GM10248 (cell line): ENCODE measurements at regions not wholly inside any gene's neighbourhood (a gene's known extent, or its start where the extent isn't known, plus 50 kb on each side); places are given as distances from the start of the nearest gene placed in this dataset.
"Not testable (repeated sequence)": the region's sequence is repeated elsewhere in the genome, so short reads cannot be mapped to it uniquely, and the experiment has no call there.

Source experiments
- CTCF ChIA-PET: fragments of 300-600 bp; sonication (Branson Sonifier 250); formaldehyde crosslinking; extraction: SDS; loops from one replicate; lab custom pipeline; 2021; ENCODE audit warnings: antibody characterized with exemption; lab: Yijun Ruan, JAX
- POLR2A ChIA-PET: fragments of 350-650 bp; sonication (Branson Sonifier 250); formaldehyde crosslinking; extraction: SDS; loops from one replicate; lab custom pipeline; 2020; ENCODE audit warnings: antibody characterized with exemption; lab: Yijun Ruan, JAX
- DNase-seq: peaks from one replicate; pipeline ENCODE4 v3.0.0; 2012; ENCODE audit errors: extremely low spot score
- TF ChIP-seq, protein P1 (sequence below): IDR thresholded peaks from 2 replicates; pipeline ENCODE4 v1.5.1; 2012; ENCODE audit warnings: mild to moderate bottlenecking, low read depth; ENCODE audit errors: extremely low read depth, missing control alignments, control extremely low read depth

DNA sequence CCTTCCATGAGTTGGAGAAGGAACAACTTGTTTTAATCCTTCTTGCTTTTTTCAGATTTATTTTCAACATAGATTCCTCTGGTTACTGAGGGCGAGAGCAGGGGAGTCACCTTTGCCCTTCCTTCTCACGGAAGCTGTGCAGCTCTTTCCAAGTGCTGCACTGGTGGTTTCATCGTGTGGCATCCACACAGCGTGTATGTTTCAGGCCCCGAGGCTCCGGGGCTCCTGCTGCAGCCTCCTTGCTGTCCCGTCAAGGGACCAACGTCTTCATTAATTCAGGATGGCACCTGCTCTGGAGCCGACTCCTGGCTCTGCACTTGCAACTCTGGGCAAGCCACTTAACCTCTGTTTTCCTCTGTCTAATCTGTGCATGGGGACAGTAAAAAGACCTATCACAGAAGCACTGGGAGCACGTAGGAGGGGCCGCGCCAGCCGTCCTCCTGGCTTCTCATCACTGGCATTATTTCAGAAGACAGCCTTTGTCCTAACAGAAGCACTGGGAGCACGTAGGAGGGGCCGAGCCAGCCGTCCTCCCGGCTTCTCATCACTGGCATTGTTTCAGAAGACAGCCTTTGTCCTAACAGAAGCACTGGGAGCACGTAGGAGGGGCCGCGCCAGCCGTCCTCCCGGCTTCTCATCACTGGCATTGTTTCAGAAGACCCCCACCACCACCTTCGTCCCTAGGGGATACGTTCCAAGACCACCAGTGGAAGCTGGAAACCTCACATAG lies 117.8 kb upstream of the NKX1-1 start:
- no peak for DNase-seq
- TF ChIP-seq, protein P1, sequence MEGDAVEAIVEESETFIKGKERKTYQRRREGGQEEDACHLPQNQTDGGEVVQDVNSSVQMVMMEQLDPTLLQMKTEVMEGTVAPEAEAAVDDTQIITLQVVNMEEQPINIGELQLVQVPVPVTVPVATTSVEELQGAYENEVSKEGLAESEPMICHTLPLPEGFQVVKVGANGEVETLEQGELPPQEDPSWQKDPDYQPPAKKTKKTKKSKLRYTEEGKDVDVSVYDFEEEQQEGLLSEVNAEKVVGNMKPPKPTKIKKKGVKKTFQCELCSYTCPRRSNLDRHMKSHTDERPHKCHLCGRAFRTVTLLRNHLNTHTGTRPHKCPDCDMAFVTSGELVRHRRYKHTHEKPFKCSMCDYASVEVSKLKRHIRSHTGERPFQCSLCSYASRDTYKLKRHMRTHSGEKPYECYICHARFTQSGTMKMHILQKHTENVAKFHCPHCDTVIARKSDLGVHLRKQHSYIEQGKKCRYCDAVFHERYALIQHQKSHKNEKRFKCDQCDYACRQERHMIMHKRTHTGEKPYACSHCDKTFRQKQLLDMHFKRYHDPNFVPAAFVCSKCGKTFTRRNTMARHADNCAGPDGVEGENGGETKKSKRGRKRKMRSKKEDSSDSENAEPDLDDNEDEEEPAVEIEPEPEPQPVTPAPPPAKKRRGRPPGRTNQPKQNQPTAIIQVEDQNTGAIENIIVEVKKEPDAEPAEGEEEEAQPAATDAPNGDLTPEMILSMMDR = no peak
- ChIA-PET CTCF (interaction anchor here (1.0 to 1.2 kb wide), 2 partner anchors 24 to 25 kb away, joined by 3 read pairs; no protein-coding TSS in a partner anchor), POLR2A (no interaction called here)

DNA sequence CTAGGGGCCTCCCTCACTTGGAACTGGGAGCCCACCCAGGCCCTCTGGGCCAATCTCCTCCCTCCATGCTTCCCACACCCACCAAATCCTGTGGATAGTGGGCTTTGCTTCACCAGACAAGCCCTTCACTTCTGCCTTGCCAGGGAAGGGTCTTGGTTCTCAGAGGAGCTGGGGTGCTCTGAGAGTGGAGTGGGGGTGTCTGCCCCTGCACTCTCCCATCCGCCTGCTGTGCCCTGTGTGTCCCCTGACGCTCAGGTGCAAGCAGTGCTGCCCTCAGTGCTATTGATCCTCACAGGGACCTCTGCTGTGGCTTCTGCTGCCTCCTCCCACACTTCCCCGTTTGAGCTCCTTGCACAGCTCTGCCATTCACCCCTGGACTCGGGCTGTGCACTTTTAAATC lies 117.3 kb upstream of the NKX1-1 start:
- POLR2A ChIA-PET = no interaction called here
- CTCF ChIA-PET = interaction anchor here (1.2 kb wide), 1 partner anchor 25 kb away, joined by 3 read pairs; no protein-coding TSS in a partner anchor
- no peak for DNase-seq
- TF ChIP-seq, protein P1 = no peak

- POLR2A ChIA-PET = no interaction called here
- CTCF ChIA-PET = interaction anchor here (1.2 kb wide), 1 partner anchor 26 kb away, joined by 3 read pairs; no protein-coding TSS in a partner anchor
- TF ChIP-seq, protein P1 = no peak
- DNase-seq = no peak
Measured at GRCh38 chr4:1523033-1523432, 116.8 kb upstream of the NKX1-1 start.

DNA sequence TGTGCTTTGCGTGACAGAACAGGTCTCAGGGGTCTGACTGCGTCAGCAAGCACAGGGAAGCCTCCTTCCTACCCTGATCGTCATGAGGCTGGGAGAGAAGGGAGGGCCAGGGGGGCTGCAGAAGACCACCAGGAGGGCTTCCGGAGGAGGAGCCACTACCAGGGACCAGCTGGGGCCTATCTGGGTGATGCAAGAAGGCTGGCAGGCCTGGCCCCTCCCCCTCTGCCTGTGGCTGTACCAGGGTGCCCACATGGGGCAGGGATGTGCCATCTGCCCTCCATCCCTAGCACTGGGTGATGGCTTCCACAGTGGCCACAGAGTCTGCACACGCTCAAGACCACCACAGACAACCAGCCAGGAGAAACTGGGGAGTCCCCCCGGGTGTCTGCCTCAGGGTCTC lies 116.4 kb upstream of the NKX1-1 start:
- TF ChIP-seq, protein P1 = no peak
- DNase-seq = no peak
- ChIA-PET CTCF (no interaction called here), POLR2A (no interaction called here)

GRCh38 chr4:1521821-1522361 lies 115.6 kb upstream of the NKX1-1 start:
- ChIA-PET CTCF (no interaction called here), POLR2A (no interaction called here)
- TF ChIP-seq, protein P1 = no peak
- DNase-seq = no peak

DNA sequence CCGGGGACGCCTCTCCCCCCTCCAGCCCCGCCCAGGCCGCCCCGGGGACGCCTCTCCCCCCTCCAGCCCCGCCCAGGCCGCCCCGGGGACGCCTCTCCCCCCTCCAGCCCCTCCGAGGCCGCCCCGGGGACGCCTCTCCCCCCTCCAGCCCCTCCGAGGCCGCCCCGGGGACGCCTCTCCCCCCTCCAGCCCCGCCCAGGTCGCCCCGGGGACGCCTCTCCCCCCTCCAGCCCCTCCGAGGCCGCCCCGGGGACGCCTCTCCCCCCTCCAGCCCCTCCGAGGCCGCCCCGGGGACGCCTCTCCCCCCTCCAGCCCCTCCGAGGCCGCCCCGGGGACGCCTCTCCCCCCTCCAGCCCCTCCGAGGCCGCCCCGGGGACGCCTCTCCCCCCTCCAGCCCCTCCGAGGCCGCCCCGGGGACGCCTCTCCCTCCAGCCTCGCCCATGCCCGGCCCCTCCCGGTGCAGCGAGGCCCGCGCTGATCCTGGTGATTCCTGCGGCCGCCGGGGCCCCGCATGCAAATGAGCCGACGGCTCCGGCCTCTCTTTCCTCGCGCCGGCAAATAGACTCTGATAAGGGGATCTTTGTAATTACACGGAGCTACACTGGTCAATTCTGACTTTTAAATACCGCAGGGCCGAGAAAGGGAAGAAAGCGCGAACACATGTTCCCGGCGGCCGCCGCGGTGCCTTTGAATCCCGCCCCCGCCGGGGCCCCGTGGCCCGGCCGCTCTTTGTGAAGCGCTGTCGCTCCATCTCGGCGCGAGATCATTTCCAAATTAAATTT lies 114.7 kb upstream of the NKX1-1 start:
- CTCF ChIA-PET, DNase-seq, POLR2A ChIA-PET: not testable (repeated sequence)
